GM21717 (cell line): ENCODE measurements at regions not wholly inside any gene's neighbourhood (a gene's known extent, or its start where the extent isn't known, plus 50 kb on each side); places are given as distances from the start of the nearest gene placed in this dataset.

Experiments
- ATAC-seq: cut with Tn5 transposase; IDR thresholded peaks from one replicate; pipeline ENCODE4 v1.9.1; 2021; ENCODE audit warnings: mild to moderate bottlenecking, moderate library complexity; ENCODE audit not compliant: unreplicated experiment

DNA sequence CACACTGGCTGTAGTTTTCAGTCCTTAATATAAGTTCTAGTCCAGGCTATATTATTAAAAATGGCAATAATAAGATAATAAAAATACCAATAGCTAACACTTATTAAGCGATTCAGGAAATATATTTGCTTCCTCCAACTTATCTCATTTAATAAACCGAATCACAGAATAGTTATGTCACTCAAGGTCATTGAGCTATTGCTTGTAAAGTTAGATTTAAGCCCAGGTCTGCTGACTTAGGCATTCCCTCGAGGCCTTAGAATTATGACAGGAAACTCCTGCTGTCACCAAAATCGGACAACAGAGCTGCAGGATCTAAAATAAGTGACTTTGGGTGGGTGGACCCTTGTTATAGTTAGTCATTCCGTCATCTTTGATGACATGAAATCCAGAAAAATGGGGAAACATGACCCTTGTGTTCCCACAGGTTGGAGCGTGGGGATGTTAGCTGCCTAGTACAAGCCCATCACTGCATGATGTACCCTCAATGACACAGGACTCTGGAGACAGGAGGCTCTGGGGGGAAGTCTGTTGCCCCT lies 181.3 kb upstream of the PHYHIPL start:
- no peak for ATAC-seq

DNA sequence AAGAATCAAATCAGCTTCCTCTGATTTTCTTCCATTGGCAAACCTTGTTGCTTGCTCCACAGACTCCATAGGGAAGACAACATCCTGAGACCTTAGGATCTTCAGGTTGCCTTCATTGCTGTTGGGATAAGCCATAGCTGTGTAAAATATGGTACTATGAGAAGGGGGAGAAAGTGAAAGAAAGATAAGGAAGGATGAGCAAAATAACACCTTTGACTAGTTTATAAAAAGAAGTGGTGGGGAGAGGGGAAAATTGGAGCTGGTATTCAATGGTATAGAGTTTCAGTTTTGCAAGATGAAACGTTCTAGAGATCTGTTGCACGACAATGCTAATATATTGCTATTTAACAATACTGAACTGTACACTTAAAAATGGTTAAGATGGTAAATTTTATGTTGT lies 180.4 kb upstream of the PHYHIPL start:
- no peak for ATAC-seq

DNA sequence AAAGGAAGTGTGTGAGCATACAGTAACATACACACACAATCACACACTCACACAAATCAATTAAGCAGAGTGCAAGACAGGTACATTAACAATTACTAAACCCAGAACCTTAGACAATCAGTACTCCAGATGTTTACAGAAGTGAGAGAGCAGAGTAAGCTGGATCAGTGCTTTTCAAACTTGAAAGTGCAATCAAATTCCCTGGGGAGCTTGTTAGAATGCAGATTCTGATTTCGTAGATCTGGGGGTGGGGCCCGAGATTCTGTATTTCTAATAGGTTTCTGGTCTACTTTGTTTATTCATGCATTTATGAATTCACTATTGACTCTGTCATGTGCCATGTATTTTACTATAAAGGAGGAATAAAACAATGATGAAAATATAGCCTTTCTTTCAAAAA lies 179.6 kb upstream of the PHYHIPL start:
- no peak for ATAC-seq

DNA sequence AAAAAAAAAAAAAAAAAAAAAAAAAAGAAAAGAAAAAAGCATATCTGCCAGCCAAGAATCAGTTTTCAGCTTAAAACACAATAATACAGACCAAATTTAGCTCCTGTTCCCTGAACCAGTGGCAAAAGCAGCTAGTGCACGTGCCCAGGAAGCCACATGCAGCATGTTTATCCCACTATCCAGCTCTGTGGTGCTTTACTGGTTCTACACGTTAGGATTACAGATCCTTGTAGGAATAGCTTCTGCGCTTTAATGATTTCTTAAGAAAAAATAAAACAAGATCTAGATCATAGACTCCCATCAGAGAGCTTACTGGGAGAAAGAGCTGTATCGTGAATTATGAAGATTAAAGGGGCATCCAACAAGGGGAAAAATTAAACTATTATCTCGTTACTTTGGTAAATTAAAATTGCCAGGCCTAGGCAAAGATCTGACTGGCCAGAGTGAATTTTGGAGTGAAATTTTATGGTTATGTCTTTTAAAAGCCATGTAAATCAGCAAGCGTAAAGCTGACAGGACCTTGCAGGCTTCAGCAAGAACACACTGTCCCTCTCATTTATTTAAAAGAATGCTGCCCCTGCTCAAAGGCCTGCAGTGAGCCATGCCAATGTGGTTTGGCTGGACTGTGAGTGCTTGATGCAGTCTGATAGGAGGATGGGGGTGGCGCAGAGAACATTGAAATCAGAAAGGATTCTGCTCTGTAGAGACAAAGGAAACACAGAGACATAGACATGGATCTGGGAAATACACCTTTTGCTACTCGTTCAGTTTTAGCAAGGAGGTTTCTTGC lies 177.3 kb upstream of the PHYHIPL start:
- no peak for ATAC-seq

DNA sequence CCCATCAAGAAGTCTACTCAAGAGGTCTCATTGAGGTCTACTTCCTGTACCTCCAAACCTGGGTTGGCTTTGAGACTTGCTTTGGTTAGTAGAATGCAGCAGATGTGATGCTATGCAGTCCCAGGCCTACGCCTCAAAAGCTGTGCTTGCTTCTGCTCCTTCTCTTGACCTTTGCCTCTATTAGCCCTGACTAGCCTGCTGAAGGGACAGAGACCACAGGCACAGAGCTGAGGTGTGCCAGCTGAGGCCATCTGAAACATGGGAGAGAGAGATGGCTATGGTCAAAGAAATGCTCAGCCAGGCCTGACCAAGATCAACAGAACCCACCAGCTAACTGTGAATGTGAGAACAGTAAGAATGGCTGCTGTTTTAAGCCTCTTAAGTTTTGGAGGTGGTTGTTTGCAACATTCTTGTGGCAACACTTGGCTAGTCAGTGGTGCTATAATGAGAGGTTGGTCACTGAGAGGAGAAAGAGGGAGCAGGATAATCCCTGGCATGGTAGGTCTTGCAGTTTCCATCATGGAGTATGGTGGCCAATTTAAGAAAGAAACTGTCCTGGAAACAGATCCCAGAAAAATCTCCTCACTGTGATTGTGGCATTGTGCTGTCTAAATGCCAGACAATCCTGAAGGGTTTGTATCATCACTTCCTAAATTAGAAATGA lies 176.1 kb upstream of the PHYHIPL start:
- ATAC-seq, result no peak

DNA sequence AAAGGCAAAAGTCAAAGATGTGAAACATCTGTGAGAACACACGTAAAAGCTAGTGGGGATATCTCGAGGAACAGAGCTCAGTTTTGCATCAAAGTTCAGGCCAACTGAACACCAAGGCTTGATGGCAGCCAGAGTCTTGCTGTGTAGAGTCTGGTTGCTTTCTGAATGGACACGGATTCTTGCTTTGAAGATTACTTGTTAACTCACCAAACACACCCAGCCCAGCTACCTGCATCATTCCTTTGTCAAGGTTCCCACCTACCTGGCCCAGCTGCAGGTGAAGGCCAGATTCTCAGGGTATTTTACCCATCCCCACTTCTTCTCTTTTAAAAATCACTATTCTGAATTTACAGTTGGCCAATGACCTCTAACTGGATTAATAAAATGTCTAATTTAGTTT lies 174.4 kb upstream of the PHYHIPL start:
- ATAC-seq, result no peak

DNA sequence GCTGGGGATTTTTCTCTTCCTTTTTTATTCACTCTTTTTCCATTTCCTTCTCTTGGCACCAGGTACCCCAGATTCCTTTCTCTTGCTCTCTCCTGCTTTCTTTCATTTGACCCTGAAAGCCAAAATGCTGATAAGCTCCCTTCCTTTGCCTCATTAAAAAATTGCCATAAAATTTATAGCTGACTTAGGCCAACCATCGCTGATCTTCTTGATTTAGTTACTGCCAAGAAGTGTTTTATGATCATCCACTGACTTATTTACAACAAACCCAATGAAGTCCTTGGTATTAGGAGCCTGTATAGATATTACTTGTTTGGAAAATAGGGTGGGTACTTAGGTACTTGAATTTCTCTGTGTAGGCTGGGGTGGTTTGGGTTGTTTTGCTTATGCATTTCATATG lies 173.2 kb upstream of the PHYHIPL start:
- no peak for ATAC-seq

DNA sequence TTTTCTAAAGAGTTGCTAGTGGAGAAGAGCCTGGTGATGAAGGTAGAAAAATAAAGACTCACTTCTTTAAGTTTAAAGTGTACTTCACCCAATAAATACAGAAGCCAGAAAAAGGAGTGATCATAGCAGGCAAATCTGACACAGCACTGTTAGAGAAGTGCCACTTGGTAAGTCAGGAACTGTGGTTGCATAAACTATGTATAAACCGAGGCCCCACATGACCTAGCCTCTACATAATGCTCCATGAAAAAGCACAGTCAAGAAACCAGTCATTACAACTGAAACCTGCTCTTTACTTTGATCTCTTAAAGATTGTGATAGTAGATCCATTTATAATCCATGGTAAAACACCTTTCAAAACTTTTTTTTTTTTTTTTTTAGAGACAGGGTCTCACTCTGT lies 172.1 kb upstream of the PHYHIPL start:
- ATAC-seq, result no peak

DNA sequence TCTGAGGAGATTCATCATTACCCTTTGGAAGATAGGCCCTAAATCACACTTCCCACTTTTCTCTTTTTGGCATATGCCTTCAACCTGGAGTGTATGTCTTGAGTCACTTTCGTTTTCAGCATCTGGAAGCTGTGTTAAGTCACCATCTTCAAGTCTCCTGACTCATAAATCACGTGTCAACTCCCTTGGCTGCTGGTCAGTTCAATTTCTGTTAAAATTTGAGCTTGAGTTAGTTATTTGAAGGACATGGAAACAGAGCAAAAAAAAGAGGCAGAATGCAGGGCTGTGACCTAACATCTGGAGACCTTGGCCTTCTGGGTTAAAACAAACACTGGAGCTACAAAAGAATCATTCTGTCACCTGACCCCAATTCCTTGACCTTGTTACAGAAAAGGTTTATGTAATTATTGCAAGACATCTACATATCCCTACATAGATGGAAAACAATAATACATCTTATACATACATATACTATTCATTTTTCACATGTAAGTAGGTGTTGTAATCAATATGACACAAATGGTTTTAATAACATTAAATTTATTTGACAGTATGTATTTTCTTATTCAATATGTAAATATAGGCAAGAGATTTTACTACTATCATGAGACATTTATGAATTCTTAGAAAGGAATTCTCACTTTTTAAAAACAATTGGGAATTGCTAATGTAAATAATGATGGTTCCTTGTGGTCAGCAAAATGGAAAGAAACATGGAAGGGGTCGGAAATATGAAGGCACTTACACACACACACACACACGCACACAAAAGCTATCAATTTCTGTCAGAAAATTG lies 169.7 kb upstream of the PHYHIPL start:
- ATAC-seq, result peak; percentile 46

DNA sequence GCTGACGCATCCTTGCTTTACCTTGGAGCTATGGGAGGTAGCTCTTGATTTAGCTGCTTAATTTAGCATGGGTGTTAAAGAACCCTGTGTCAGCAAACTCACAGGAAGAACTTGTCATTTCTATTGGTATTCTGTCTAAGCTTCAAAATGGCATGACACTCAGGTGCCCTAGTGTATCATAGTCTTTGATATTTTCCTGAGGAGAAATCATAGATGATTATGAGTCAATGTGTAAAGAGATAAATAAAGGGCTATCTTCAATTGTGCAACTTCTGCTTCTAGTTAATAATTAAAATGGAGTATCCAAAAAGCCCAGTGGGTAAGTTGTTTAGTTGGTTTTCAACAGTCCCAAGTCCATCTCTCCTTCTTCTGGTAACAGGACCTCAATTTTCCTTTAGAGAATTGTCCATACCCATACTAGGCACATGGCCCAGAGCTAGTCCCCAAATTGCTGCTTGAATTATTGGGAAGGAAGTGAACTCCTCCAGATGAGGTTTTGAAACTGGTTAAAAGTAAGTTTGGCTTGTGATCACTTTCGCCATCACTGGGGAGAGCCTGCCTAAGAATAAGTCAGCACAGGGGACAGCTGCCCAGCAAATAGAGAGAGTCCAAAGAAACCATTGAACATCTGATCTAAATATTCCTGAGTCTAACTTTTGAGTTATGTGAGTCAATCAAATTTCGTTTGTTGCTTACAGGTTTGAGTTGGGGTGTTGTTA lies 169.0 kb upstream of the PHYHIPL start:
- ATAC-seq, result no peak

DNA sequence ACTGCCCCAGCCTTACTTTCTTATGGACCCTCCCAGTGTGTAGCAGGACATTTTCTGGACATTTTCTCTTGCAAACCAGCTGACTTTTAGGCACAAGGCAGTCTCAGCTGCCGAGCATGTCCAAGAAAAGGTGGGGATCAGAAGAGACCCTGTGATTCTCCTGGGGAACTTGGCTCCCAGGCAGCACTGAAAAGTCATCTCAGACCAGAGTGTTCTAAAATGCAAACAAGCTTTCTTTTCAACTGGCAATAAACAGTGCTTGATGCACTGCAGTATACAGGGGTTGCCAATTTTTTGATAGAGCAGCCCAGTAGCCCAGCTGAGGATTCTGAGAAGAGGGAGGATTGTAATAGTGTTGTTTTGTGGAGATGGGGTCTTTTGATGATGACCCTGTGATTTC lies 168.0 kb upstream of the PHYHIPL start:
- no peak for ATAC-seq

DNA sequence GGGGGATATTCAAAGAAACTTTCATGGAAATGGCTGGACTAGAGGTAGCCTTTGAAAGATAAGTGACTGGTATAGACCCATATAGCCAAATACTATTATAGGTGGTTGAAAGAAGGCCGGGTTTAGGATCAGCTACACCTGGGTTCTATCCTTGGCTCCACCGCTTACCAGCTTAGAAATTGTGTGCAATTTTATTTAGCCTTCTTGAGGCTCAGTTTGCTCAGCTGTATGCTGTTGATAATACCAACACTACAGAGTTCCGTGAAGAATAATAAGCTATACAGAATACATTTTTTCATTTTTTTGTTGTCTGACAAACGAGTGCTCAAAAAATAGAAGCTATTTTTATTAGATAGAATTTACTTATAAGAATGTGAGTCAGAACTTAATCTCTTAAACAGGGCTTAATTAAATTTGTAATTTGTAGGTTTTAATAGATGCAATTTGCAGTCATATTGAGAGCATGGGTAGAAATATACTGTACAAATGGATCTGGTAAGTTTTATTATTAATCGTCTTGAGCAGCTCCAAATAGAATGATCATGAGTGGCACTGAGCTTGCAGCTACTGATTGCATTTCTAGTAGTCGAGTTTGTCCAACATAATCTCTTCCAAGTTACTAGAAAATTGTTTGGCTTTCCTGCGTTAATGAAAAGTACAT lies 164.3 kb upstream of the PHYHIPL start:
- no peak for ATAC-seq

DNA sequence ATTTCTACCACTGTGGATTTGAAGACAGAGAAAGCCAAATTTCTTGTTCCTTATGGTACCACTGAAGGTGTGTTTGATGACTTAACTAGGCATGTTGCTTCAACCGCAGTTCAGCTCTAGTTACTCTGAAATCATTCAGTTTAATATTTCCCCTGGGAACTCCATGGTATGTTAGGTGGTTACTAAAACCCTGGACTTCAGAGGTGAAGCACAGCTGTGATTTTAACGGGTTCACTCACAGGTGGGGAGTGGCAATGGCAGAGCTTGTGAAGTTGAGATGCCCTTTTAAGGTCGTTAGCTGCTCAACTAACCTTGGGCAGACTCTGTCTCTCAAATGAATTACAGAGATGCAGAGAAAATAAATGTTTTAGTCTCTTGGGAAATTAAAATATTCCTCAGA lies 163.6 kb upstream of the PHYHIPL start:
- no peak for ATAC-seq

DNA sequence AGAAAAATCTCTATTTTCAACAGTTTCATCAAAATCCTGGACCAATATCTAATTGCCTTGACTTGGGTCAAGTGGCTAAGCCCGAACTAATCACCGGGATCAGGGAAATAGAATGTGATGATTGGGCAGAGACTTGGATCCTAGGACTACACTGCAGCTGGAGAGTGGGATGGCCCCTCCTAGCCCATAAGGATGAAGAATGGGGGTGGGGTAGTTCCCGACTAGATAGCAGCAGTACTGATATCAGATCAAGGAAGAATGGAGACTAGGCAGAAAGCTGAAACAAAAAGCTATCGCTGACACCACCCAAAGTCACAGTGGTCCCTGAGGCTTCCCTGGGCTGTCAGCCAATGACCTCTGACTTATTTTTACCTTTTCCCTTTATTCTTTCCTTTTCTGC lies 160.4 kb upstream of the PHYHIPL start:
- no peak for ATAC-seq

DNA sequence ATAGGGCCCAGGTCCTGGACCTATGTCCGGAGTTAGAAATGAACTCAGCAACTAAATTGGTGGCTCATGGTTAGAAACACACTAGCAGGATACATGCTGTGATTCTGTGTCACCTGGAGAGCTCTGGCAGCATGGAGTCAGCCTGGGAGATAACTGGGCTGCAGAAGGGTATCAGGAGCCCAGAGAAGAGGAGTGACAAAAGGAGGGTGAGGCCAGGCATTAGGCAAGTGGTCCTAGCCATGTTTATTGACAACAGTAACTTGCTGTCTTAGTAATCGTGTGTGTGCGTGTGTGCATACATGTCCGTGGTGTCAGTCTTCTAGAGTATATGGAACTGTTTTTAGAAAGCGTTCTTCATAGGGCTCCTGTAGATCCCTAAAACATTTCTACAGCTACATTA lies 157.5 kb upstream of the PHYHIPL start:
- ATAC-seq, result no peak

DNA sequence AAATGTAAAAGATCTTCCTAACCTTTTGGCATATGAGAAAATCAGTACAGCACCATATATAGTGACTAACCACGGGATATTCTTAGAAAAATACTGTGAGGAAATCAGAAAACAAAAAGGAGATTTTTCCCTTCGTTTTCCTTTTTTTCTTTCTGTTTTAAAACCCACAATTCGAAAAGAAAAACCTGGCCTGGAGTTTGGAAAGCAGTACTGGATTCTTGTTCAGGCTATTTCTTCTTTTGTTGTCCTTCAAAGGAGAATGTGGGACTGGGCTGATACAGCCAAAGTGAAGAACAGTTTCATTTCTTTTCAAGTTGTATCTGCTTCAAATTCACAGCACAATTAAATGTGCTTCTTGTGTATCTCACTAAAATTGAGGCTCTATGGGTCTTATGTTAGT lies 156.8 kb upstream of the PHYHIPL start:
- ATAC-seq, result no peak

DNA sequence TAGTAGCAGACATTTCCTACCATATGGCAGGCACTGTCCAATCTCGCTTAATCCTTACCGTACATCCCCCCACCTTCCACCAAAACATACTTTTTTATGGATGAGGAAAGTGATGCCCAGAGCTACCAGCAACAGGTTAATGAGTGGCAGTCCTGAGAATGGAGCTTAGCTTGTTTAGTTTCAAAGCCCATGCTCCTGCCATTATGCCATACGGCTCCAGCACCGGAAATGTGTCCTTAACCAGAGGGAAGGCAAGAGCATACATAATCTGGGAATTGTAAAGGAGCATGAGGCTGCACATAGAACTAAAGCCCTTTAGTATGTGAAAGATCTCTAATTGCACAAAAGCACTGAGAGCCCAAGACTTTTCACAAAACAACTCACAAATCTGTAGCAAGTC lies 155.9 kb upstream of the PHYHIPL start:
- no peak for ATAC-seq

DNA sequence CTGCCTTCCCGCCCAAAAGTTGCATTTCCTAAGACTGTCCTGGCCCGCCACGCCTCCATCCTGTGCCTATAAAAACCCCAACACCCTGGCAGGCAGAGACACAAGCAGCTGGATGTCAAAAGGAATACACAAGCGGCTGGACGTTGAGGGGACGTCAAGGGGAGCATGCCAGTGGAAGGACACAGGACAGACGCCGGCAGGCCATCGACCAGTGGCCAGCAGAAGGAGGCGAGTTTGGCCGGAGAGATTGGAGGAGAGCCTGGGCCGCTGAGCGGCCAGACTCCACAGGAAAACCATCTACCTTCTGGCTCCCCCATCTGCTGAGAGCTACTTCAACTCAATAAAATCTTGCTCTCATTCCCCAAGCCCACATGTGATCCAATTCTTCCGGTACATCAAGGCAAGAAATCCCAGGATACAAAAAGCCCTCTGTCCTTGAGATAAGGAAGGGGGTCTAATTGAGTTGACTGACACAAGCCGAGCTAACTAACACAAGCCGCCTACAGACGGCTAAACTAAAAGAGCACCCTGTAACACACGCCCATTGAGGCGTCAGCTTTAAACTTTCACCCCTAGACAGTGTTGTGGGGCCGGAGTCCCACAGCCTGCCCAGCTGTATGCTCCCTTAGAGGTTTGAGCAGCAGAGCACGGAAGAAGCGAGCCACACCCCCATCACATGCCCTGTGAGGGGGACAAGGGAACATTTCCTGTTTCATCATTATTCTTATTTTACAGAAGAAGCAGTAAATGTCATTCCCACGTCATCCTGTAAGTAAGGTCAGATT lies 150.3 kb upstream of the PHYHIPL start:
- no peak for ATAC-seq

DNA sequence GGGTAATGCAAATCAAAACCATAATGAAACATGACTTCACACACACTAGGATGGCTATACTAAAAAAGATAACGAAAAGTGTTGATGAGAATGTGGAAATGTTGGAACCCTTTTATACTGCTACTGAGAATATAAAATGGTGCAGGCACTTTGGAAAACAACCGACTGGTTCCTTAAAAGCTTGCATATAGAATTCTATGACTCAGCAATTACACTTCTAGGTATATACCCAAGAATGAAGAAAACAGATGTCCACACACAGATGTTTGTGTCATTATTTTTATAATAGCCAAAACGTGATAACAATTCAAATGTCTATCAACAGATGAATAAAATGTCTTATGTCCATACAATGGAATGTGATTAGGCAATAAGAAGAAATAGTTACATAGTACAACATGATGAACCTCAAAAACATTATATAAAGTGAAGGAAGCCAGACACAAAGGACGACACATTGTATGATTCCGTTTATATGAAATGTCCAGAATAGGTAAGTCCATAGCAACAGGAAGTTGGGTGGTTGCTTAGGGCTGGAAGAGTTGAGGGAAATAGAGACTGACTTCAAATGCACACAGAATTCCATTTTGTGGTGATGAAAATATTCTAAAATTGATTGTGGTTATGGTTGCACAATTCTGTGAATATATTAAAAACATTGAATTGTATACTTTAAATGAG lies 148.3 kb upstream of the PHYHIPL start:
- no peak for ATAC-seq
